HepG2 (cell line): ENCODE measurements at regions not wholly inside any gene's neighbourhood (a gene's known extent, or its start where the extent isn't known, plus 50 kb on each side); places are given as distances from the start of the nearest gene placed in this dataset.

Experiments used
- KLF6 ChIP-seq: IDR thresholded peaks from 2 replicates; pipeline ENCODE4 v1.8.0; 2016; ENCODE audit warnings: missing biosample characterization, missing genetic modification reagents
- POLR2AphosphoS2 ChIP-seq: IDR thresholded peaks from 2 replicates; pipeline ENCODE4 v1.6.1; 2011; ENCODE audit warnings: low read depth, low read length, improper control_type of control experiment
- POLR2AphosphoS5 ChIP-seq: IDR thresholded peaks from 2 replicates; pipeline ENCODE4 v1.6.1; 2012; ENCODE audit warnings: low read depth, low read length
- SIX1 ChIP-seq: sonication (generic); formaldehyde crosslinking; IDR thresholded peaks from 2 replicates; pipeline ENCODE4 v1.4.0; 2020; ENCODE audit warnings: missing genetic modification reagents, borderline replicate concordance
- ZNF24 ChIP-seq: fragments of 450-650 bp; IDR thresholded peaks from 2 replicates; pipeline ENCODE4 v1.6.1; 2017; ENCODE audit warnings: antibody characterized with exemption, mild to moderate bottlenecking
- ZNF274 ChIP-seq: sonication (generic); formaldehyde crosslinking; IDR thresholded peaks from 2 replicates; pipeline ENCODE4 v1.5.1; 2020; ENCODE audit warnings: mild to moderate bottlenecking, missing genetic modification reagents
- TF ChIP-seq, protein P1 (sequence below): sonication (generic); formaldehyde crosslinking; IDR thresholded peaks from 2 replicates; pipeline ENCODE4 v1.5.0; 2020; ENCODE audit warnings: mild to moderate bottlenecking, missing genetic modification reagents, moderate library complexity

DNA sequence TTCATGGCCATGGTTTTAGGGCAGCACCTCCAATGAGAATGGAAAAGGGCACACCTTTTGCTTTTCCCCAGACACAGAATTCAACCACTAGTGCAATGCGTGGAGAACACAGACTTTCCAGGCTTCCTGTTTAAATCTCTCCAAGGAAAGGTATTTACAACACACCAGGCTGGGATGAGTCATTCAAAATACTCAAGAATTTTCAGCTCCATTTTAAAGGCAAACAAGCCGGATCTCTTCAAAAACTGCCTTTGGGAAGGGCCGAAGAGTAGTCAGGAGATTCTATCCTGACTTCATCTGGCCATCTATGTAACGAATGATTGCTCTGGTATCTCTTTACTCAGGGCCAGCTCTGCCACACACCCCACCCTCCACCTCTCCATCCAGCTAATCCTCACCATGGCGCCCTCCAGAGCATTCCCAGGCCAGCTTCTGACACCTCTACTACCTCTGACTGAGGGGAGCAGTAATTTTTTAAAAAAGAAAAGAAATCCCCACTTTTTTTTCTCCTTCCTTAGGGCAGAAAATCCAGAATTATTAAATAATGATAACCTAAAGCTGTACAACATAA lies 254.6 kb downstream of the LY86 start:
- TF ChIP-seq, protein P1, sequence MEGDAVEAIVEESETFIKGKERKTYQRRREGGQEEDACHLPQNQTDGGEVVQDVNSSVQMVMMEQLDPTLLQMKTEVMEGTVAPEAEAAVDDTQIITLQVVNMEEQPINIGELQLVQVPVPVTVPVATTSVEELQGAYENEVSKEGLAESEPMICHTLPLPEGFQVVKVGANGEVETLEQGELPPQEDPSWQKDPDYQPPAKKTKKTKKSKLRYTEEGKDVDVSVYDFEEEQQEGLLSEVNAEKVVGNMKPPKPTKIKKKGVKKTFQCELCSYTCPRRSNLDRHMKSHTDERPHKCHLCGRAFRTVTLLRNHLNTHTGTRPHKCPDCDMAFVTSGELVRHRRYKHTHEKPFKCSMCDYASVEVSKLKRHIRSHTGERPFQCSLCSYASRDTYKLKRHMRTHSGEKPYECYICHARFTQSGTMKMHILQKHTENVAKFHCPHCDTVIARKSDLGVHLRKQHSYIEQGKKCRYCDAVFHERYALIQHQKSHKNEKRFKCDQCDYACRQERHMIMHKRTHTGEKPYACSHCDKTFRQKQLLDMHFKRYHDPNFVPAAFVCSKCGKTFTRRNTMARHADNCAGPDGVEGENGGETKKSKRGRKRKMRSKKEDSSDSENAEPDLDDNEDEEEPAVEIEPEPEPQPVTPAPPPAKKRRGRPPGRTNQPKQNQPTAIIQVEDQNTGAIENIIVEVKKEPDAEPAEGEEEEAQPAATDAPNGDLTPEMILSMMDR: no peak
- TF ChIP-seq POLR2AphosphoS5 (no peak), SIX1 (CRISPR knock-in tag) (no peak), ZNF274 (CRISPR knock-in tag) (no peak), ZNF24 (no peak), KLF6 (no peak), POLR2AphosphoS2 (no peak)
